ENCODE measurements at regions not wholly inside any gene's neighbourhood (a gene's known extent, or its start where the extent isn't known, plus 50 kb on each side); places are given as distances from the start of the nearest gene placed in this dataset.

DNA sequence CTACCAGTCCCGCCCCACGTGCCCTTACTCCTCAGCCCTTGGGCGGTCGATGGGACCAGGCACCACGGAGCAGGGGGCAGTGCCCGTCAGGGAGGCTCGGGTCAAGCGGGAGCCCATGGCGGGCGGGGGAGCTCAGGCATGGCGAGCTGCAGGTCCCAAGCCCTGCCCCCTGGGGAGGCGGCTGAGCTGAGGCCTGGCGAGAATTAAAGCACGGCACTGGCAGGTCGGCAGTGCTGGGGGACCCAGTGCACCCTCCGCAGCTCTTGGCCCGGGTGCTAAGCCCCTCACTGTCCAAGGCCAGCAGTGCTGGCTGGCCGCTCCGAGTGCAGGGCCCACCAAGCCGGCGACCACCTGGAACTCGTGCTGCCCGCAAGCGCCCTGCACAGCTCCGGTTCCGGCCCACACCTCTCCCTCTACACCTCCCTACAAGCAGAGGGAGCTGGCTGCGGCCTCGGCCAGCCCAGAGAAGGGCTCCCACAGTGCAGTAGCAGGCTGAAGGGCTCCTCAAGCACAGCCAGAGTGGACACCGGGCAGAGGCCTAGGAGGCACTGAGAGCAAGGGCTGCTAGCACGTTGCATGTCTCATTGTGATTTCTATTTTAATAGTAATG, 166.8 kb upstream of the FMN2 start:
- no peaks in the 10 kb centered on the region for H3K27me3 ChIP-seq
- TF ChIP-seq, protein P1, sequence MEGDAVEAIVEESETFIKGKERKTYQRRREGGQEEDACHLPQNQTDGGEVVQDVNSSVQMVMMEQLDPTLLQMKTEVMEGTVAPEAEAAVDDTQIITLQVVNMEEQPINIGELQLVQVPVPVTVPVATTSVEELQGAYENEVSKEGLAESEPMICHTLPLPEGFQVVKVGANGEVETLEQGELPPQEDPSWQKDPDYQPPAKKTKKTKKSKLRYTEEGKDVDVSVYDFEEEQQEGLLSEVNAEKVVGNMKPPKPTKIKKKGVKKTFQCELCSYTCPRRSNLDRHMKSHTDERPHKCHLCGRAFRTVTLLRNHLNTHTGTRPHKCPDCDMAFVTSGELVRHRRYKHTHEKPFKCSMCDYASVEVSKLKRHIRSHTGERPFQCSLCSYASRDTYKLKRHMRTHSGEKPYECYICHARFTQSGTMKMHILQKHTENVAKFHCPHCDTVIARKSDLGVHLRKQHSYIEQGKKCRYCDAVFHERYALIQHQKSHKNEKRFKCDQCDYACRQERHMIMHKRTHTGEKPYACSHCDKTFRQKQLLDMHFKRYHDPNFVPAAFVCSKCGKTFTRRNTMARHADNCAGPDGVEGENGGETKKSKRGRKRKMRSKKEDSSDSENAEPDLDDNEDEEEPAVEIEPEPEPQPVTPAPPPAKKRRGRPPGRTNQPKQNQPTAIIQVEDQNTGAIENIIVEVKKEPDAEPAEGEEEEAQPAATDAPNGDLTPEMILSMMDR (IDR thresholded peaks at IDR 0.05): no peak
- no peak for TF ChIP-seq POLR2A (IDR thresholded peaks at IDR 0.05)
- WGBS, 4 donors: 94 to 97% (median 95%) methylated on average over 8 to 30 of the region's 30 CpGs
- DNase-seq: no peak
- intact Hi-C loops (cut with DNase I): no loop called here
- H3K4me3 ChIP-seq: no peak overlapping the region
- no peaks in the 10 kb centered on the region for H3K4me1 ChIP-seq (replicated peaks in 1 of 2)
- no peaks in the 10 kb centered on the region for H3K9me3 ChIP-seq (replicated peaks in 1 of 3)
- H3K27ac ChIP-seq: no peak overlapping the region
- no peaks in the 10 kb centered on the region for H3K36me3 ChIP-seq (replicated peaks in 1 of 2)

DNA sequence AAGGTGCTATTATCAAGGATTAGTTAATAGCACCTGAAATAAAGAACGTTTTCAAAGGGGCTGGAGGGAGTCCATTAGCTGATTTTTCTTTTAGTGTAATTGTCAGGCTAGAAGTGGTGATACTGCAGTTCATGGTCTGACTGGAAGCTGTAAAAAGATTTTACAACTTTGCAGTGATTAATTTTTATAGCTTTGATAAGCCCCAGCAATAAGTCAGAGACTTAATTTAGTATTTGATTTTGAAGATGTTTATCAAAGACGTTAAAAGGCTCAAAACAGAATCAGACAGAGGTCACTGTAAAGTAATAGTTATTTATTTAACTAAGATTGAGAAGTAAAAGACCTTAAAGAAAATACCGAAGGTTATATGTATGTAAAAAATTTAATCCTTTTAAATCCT, 165.5 kb upstream of the FMN2 start:
- no peak for DNase-seq
- 59 to 66% (median 60%) methylated on average over 3 of the region's 3 CpGs for WGBS, 4 donors
- no peaks in the 10 kb centered on the region for H3K27me3 ChIP-seq
- no peaks in the 10 kb centered on the region for H3K9me3 ChIP-seq (replicated peaks in 1 of 3)
- intact Hi-C loops (cut with DNase I): no loop called here
- no peaks in the 10 kb centered on the region for H3K36me3 ChIP-seq (replicated peaks in 1 of 2)
- no peaks in the 10 kb centered on the region for H3K4me1 ChIP-seq (replicated peaks in 1 of 2)
- no peak overlapping the region for H3K4me3 ChIP-seq
- TF ChIP-seq, protein P1 (IDR thresholded peaks at IDR 0.05): no peak
- H3K27ac ChIP-seq: no peak overlapping the region

DNA sequence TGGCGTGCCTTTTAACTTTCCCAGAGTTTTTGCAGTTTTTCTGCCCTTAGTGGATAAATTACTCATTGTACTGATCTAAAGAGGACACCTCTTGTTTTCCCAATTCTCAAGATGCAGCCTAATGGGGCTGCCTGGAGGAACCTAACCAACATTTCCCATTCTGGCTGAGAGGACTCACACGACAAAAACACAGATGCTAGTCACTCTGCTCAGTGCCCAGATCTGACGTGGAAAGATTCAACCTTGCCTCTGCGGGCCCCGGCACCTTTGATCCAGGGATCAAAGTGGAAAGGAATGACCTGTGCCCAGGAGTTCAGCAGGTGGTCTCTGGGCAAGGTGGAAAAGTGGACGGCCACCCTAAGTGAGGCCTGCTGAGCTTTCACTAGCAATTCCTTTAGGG, 162.4 kb upstream of the FMN2 start:
- Histone ChIP-seq H3K4me1 (replicated peaks in 1 of 2) (no peaks in the 10 kb centered on the region), H3K4me3 (no peak overlapping the region), H3K27me3 (no peaks in the 10 kb centered on the region), H3K9me3 (replicated peaks in 1 of 3) (no peaks in the 10 kb centered on the region), H3K36me3 (replicated peaks in 1 of 2) (no peaks in the 10 kb centered on the region), H3K27ac (no peak overlapping the region)
- TF ChIP-seq POLR2A (IDR thresholded peaks at IDR 0.05): no peak
- TF ChIP-seq, protein P1 (IDR thresholded peaks at IDR 0.05): no peak
- DNase-seq: no peak
- intact Hi-C loops (cut with DNase I): no loop called here
- 74 to 90% (median 84%) methylated on average over 6 of the region's 6 CpGs for WGBS, 4 donors

DNA sequence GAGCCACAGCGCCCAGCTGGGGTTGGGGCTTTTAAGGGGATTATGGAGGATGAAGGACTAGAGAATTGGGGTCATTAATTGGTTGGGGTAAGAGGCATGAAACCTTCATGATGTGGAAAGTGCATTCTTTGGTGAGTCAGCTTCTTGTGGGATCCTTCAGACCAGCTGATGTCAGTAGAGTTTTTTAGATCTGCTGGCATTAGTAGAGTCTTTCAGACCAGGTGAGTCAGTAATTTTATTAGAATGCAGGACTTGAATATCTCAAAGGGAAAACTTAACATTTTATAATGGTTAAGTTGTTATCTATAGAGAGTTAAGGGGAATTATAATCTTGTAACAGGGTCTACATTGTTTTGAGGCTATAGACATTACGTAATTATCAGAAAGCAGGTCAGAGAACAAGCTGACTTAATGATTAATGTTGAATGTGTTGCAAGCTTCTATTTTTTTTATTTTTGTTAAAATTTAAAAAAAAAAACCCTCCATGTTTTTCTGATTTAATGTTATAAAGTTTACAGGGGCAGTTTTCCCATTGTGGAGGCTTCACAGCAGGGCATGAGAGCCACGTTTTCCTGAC, 160.9 kb upstream of the FMN2 start:
- 56 to 67% (median 57%) methylated on average over 3 of the region's 3 CpGs for WGBS, 4 donors
- Histone ChIP-seq H3K4me3 (no peak overlapping the region), H3K27me3 (no peaks in the 10 kb centered on the region), H3K4me1 (replicated peaks in 1 of 2) (no peaks in the 10 kb centered on the region), H3K27ac (no peak overlapping the region), H3K36me3 (replicated peaks in 1 of 2) (no peaks in the 10 kb centered on the region), H3K9me3 (replicated peaks in 1 of 3) (no peaks in the 10 kb centered on the region)
- no peak for TF ChIP-seq POLR2A (IDR thresholded peaks at IDR 0.05)
- intact Hi-C loops (cut with DNase I): no loop called here
- DNase-seq: no peak

DNA sequence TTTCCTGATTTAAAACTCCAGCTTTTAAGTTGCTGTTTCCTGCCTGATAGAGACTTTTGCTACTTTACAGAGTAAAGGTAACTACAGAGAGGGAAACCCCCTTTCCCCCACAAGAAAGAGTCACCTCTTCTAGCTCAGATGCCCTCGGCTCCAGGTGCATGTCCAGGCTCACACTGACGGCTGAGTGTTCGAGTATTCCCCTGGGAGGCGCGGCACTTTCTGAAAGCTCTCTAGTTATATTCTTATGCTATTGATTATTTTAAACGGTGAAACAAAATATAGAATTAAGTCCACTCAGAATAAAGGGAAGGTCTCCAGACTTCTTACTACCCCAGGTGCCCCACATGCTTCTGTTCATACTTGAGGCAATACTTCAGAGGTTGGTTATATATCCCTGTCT, 160.3 kb upstream of the FMN2 start:
- no peaks in the 10 kb centered on the region for H3K4me1 ChIP-seq (replicated peaks in 1 of 2)
- H3K4me3 ChIP-seq: no peak overlapping the region
- no peak overlapping the region for H3K27ac ChIP-seq
- no peak for DNase-seq
- H3K36me3 ChIP-seq (replicated peaks in 1 of 2): no peaks in the 10 kb centered on the region
- TF ChIP-seq POLR2A (IDR thresholded peaks at IDR 0.05): no peak
- TF ChIP-seq, protein P1 (IDR thresholded peaks at IDR 0.05): no peak
- H3K9me3 ChIP-seq (replicated peaks in 1 of 3): no peaks in the 10 kb centered on the region
- 81 to 92% (median 88%) methylated on average over 6 of the region's 6 CpGs for WGBS, 4 donors
- intact Hi-C loops (cut with DNase I): no loop called here
- H3K27me3 ChIP-seq: no peaks in the 10 kb centered on the region
